ENCODE measurements at regions not wholly inside any gene's neighbourhood (a gene's known extent, or its start where the extent isn't known, plus 50 kb on each side); places are given as distances from the start of the nearest gene placed in this dataset.

DNA sequence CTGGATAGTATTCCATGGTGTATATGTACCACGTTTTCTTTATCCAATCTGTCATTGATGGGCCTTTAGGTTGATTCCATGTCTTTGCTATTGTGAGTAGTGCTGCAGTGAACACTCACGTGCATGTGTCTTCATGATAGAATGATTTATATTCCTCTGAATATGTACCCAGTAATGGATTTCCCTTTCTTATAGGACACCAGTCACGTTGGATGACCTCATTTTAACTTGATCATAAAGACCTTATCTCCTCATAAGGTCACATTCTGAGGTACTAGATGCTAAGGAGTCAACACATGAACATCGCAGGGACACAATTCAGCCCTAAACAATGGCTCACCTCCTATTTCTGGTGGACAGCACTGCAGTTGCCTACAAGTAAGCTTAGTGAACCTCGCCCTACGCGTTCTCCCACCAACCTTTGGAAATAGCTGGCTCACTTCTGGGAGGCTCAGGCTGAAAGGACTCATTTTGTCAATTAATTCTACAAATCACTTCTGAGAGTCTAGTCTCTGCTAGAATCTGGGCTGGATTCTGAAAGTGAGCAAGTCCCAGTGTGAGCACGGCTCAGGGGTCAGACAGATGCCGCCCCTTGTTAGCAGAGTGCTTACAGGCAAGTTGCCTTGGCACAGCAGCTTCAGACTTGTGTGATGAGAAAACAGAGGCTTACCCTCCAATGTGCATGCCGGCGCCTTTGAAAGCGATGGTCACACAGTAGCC, 183.8 kb upstream of the GSC start:
- DNase-seq = no peak

DNA sequence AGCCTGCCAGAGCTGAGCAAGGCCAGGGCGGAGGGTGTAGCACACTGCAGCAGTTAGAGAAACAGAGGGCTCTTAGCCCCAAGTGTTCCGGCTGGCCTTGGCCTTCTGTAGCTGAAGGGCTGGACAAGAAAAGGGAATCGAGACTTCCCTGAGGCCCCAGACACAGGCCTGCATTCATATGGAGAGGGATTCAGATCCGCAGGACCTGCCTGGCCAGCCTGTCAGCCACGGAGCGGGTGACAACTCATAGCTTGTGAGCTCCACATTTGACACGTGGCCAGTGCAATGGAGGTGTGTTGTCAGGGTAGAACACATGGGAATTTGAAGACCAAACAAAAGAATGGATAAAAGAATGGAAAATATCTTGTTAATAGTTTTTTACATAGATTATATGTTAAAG, 182.2 kb upstream of the GSC start:
- no peak for DNase-seq

DNA sequence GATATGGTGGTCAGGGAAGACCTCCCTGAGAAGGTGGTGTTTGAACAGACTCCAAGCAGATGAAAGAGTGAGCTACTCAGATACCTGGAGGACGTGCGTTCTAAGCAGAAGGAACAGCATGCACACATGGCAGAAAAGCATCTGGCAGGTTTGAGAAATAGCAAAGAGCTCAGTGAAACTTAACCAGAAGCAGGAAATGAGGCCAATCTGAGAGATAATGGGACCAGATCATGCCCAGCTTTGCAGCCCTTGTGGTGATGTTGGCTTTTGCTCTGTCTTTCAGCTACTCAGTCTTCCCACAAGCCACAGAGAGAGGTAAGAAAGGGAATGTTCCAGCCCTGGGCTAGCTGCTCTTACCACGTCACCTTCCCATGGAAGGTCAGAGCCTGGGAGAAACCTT, 176.3 kb upstream of the GSC start:
- no peak for DNase-seq

DNA sequence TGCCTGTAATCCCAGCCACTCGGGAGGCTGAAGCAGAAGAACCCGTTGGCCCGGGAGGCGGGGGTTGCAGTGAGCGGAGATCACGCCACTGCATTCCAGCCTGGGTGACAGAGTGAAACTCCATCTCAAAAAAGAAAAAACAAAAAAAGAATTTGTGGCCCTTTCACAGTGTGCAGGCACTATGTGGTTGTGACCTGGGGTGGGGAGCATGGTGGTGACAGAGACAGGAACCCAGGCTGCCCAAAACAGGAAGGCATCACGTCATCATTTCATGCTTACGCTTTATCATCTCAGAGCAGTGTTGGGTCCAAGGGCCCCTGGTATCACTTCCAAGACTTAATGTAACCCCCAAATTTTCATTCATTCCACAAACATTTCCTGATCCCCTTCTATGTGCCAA, 175.7 kb upstream of the GSC start:
- no peak for DNase-seq

DNA sequence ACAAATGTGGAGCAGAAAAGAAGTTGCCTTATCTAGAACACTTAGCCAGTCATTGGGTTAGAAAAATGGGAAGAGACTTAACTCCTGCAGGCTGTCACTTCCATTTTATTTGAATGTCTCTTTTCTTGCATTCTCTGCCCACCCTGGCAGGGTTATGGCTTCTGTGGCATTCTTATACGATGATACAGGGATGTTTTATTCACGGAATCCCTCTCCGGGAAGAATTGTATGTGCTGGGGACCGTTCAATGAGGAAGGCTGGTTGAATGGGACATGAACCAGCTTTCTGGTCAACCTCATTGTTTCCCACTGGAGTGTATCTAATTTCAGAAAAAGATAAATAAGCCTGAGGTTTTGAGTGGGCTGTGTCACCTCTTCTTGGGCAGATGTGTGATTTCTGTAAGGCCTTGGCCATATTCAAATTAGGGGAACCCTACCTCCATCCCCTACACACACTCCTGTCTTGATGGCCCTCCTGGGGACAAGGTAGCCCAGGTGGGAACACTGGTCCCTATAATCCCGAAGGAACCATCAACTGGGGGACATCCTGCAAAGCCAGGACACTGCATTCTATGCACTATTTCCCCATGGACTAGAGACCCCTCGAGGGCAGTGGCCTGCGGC, 174.8 kb upstream of the GSC start:
- no peak for DNase-seq

DNA sequence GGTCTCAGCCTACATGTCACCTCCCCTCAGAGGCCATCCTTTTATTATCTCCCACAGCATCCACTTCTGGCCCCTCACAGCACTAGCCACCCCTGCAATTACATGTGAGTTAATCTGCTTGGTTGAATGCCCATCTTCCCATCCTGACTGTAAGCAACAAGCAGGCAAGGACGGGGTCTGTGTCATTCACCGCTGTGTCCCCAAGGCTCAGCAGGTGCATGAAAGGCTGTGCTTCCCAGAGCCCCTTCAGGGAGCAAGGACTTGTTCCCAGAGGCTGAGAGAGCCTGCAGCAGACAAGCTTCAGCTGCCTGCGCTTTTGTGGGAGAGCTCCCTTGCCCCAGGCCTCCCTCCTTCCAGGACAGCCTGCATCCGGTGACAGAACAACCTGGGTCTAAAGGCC, 172.7 kb upstream of the GSC start:
- no peak for DNase-seq

DNA sequence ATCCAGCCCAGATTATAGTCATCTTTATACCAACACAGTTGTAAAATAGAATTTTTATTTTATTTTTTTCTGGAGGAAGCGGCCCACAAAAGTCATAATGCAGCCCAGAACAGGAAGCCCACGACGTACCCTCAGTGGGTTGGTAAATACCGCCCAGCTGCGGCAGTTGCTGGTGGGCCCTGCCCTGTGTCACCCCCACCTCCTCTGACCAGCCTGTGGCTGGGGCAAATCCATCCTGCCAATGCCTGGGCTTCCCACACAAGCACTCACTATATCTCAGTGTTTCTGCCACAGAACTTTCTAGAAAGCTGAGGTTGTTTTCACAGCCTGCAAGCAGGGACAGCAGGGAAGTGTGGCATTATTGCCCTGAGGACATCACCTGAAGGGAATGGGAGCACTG, 171.4 kb upstream of the GSC start:
- no peak for DNase-seq

DNA sequence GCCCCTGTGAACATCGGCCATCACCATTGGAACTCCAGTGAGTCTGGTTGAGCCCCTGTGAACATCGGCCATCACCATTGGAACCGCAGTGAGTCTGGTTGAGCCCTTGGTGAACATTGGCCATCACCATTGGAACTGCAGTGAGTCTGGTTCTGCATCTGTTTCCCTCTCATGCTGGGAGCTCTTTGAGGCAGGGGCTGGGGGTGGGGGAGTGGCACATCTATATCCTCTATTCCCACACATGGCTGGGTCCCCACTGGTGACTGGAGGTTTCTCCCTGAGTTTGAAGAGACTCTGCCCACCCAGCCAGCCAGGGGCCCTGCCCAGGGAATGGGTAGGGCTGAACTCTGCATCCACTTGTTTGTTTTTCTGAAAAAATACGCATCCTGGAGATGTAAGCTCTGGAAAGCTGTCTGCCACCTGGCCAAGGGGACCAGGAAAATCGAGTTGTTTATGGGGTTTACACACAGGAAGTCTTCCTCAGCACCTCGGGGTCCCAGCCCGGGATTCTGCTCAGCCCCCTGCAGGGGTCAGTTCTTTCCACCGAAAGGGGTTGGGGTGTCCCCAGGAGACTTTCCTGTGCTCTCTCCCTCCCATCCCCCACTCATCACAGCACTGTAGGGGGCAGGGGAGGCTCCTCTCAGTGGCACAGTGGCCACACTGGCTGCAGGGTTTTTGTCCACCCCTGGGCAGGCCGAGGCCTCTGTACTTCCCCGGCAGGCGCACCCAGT, 170.5 kb upstream of the GSC start:
- DNase-seq = no peak

DNA sequence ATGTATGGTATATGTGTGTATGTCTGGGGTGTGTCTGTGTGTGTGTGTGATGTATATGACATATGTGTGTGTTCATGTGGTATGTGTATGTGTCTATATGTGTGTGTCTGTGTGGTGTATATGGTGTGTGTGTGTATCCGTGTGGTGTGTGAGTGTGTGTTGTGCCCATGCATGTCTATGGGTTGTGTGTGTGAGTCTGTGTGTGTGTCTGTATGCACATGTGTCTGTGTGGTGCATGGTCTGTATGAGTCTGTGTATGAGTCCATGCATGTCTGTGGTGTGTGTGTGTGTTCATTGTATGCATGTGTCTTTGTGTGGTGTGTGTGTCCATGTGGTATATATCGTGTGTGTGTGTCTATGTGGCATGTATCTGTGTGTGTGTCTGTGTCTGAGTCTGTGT, 168.1 kb upstream of the GSC start:
- no peak for DNase-seq

DNA sequence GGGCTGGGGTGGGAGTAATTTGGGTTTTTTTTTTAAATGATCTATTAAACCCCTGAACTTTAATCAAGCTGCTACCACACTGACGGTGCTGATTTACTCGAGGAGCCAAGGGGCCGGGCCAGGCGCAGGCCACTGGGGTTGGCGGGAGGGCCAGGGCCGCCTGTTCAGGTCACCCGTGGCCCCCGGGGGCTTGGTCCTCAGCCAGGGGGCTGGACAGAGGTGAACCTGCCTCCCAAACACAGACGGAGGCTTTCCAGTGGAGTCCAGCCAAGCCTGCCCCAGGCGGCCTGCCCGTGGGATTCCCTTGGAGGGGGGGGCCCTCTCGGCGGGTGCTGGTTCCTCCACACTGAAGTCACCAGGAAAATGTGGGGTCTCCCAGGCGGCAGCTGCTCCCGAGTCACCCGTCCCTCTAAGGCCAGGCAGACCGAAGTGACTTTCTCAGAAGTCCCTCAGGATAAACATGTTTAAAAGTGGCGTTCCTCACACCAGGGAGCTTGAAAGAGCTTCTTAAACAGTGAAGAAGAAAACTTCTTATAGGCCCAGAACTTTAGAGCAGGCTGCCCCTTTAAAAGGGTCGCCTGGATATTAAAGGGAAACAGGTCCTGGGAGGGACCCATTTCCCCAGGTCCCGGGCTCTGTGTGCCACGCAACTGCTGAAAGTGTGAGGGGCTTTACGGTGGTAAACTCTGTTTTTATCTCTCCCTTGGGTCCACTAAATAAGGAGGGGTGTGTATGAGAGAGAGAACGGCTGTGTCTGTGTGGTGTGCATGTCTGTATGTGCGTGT, 167.2 kb upstream of the GSC start:
- DNase-seq = no peak

DNA sequence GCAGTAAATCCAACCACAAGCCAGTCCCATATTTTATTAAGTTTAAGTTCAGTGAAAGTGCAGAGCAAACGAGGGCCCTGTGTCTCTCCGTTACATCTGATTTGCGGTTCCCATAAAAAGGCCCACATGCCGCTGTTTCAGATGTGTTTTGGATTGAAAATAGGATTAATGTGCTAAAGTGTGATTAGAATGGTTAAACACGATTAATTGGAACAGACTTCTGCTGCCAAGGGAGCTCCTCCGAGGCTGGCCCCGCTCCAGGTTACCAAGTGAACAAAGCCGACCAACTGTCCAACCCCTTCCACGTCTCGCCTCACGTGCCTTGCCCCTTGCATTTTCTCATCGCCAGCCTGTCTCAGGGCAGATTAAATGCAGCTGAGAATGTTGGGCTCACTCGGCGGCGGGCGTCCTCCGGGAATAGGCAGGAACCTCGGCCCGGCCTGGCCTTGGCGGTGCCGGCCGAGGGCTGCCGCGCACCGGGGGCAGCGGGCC, 166.5 kb upstream of the GSC start:
- peak; percentile 67 for DNase-seq

DNA sequence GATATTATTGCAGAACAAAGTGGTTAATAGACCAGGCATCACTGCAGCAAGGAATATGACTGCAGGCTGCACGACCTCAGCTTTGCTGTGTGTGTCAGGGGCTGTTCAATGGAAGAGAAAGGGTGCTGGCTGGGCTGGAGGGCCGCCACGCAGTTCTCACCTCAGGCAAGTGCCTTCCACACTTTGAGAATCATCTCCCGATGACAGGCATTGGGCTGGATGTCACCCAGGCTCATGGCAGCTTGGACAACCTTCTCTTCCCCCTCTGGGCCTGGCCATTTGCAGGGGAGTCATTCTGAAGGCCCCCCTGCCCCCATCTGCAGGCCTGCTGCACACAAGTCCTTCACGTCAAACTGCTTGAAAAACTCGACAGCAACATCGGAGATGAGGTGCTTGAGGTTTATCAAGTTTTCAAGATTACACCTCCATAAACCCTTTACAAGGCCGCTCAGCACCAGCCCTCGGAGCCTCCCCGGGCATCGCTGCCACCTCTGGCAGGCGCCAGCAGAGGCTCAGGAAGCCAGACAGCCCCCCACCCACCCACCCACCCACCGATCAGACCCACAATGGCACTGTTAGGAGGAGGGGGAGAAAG, 165.9 kb upstream of the GSC start:
- no peak for DNase-seq

DNA sequence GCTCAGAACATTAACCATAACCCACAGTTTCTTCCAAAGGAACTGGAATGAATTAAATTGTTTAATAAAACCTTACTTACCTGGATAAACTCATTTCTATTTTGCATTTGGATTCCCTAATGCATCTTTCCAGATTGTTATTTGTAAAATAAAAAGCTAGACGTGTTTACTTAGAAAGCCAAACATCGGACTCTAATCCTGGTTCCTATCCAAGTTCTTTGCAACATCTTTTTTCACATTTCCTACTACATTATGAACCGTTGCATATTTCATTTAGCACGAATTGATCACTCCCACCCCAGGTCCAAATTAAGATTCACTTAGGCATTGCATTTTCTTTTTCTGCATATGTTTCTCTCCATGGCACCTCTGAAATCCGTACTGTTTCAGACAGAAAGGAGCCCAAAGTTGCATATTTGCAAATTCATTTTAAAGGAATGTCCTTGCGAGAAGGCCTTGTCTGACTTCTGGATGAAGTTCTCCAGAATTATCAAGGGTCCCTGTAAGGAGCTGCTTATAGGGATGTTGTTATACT, 164.4 kb upstream of the GSC start:
- DNase-seq = no peak

DNA sequence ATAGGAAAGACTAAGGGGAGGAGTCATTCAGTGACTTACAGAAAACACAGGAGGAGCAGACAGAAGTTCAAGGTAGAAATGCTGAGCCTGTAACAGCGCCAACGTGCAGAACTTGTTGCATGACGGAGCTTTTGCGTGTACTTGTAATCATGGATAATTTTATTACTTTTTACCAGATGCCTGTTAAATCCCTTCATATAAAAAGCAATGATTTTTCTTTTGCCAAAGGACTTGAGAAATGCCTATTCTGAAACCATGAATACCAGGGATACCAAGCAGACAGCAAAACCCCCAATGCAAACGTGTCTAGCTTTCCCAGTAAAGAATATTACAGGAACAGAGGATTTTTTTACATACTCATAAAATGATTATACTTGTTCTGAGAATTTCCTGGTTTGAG, 163.6 kb upstream of the GSC start:
- DNase-seq = peak; percentile 63

DNA sequence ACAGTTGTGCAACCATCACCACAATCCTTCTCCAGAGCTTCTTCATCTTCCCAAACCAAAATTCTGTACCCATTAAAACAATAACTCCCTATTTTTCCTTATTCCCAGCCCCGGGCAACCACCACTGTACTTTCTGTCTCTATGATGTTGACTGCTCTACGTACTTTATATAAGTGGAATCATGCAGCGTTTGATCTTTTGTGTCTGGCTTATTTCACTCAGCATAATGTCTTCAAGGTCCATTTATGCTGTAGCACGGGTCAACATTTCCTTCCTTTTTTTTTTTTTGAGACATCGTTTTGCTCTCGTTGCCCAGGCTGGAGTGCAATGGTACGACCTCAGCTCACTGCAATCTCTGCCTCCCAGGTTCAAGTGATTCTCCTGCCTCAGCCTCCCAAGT, 162.7 kb upstream of the GSC start:
- no peak for DNase-seq

DNA sequence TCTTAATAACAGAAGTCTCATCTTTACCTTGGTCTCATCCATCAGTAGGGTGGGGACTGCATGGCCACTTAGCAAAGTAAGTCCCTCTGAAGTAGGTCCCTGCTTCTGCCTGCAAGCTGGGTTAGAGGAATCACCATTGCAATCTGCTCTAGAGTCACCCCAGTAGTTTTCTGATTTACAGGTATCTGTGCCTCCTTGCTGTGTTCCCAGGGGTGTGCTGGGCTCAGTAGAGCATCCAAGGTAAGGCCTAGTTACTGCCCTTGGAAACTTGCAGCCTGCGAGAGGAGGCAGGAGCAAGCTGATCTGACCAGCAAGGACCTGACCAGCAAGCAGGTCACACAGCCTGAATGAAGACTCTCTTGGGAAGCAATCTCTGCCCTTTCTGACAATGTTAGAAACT, 160.8 kb upstream of the GSC start:
- no peak for DNase-seq

DNA sequence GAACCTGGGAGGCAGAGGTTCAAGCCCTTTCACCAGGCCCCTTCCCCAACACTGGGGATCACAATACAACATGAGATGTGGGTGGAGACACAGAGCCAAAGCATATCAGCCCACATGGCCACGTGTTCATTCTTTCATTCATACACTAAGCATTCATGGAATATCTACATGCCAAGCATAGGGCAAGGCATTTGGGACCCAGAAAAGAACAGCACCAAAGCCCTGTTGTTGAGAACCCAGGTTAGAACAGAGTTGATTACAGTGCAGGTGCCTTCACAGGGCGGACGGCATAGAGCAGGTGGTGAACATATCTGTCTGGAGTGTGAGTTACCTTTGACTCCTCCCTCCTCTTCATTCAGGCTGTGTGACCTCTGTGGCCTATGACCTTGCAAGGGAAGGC, 159.4 kb upstream of the GSC start:
- no peak for DNase-seq

DNA sequence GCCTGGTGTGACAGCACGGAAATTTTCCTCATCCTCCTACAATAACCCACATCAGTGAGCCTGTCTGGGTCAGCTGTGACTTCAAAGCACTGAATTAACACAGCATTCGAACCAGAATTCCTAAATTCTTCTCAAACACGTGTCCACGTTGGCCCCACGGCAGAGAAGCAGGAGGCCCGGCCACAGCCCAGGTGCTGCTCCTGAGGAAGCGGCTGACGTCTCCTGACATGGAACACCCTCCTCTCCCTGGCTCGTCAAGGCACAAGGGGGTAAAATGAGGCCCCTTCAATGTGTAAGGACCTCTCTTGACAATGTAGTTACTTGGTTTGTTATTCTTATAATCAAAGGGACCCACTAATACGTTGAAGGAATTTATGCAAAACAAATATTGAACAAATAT, 156.3 kb upstream of the GSC start:
- no peak for DNase-seq

DNA sequence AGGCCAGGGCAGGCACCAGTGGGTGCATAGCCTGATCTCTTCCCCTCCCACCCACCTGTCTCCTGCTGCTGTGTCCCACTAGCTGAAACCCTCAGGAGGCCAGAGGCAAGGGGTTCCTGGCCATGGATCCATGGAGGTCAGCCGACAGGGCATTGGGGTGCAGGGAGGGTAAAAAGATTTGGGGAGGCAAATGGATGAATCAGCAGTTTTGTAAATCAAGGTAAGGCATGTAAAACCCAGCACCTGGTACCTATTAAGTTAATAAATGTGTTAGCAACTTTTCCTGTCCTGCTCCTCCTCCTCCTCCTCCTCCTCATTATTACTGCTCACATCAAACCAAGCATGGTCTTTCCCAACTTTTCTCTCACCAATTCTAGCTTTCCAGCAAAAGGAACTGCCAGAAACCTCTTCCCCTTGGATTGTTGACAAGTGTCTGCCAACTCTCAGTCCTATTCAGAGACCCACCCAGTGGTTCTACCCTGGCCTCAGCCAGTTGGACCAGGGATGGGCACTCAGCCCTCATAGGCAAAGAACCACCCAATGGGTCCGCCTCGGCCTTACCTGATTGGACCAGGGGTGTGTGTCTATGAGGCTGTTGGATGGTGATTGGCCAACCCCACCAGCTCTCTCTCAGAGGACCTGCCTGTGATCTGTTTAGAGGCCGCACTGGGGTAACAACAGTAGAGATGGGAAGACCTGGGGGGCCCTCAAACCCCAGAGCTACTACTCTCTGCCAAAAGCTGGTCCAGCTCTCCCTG, 155.7 kb upstream of the GSC start:
- DNase-seq = no peak

DNA sequence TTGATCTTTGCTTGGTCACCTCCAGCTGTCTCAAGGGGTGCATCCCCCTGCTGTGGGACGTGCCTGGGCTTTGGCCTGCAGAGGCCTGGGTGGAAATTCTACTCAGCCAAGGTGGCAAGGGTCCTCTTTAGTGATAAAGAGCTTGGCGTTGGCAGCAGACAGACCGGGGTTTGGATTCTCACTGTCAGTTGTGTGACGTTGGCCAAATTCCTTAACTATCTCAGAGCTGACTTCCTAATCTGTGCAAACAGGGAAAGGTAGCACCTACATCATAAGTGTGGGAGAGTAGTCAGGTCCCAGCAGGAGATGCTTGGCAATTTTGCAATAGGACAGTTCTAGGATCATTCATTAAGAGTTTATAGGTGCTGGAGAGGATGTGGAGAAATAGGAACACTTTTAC, 154.3 kb upstream of the GSC start:
- DNase-seq = no peak

DNA sequence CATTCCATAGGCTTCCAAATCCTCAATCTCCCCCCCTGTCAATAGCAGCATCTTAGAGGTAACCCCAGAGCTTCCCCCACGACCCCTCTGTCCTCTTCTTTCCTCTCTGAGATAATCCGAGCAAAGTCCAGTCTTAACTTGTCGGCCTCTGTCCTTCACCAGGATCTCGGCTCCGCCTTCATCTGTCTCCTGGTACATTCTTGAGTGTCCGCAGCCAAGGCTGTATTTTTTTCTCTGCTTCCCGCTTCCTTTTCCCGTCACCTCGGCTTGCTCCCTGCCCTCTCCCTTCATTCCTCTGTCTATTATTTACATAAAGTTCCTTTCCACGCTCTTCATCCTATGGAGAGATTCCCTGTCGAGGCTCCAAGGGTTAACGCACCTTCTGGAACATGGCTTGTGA, 153.9 kb upstream of the GSC start:
- DNase-seq = no peak
